ENCODE measurements at regions not wholly inside any gene's neighbourhood (a gene's known extent, or its start where the extent isn't known, plus 50 kb on each side); places are given as distances from the start of the nearest gene placed in this dataset.

GRCh38 chr12:17456486-17456885 is 633.5 kb downstream of the RERGL start (continued):
- TF ChIP-seq, protein P1, sequence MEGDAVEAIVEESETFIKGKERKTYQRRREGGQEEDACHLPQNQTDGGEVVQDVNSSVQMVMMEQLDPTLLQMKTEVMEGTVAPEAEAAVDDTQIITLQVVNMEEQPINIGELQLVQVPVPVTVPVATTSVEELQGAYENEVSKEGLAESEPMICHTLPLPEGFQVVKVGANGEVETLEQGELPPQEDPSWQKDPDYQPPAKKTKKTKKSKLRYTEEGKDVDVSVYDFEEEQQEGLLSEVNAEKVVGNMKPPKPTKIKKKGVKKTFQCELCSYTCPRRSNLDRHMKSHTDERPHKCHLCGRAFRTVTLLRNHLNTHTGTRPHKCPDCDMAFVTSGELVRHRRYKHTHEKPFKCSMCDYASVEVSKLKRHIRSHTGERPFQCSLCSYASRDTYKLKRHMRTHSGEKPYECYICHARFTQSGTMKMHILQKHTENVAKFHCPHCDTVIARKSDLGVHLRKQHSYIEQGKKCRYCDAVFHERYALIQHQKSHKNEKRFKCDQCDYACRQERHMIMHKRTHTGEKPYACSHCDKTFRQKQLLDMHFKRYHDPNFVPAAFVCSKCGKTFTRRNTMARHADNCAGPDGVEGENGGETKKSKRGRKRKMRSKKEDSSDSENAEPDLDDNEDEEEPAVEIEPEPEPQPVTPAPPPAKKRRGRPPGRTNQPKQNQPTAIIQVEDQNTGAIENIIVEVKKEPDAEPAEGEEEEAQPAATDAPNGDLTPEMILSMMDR (IDR thresholded peaks at IDR 0.05): no peak
- TF ChIP-seq, protein P2, sequence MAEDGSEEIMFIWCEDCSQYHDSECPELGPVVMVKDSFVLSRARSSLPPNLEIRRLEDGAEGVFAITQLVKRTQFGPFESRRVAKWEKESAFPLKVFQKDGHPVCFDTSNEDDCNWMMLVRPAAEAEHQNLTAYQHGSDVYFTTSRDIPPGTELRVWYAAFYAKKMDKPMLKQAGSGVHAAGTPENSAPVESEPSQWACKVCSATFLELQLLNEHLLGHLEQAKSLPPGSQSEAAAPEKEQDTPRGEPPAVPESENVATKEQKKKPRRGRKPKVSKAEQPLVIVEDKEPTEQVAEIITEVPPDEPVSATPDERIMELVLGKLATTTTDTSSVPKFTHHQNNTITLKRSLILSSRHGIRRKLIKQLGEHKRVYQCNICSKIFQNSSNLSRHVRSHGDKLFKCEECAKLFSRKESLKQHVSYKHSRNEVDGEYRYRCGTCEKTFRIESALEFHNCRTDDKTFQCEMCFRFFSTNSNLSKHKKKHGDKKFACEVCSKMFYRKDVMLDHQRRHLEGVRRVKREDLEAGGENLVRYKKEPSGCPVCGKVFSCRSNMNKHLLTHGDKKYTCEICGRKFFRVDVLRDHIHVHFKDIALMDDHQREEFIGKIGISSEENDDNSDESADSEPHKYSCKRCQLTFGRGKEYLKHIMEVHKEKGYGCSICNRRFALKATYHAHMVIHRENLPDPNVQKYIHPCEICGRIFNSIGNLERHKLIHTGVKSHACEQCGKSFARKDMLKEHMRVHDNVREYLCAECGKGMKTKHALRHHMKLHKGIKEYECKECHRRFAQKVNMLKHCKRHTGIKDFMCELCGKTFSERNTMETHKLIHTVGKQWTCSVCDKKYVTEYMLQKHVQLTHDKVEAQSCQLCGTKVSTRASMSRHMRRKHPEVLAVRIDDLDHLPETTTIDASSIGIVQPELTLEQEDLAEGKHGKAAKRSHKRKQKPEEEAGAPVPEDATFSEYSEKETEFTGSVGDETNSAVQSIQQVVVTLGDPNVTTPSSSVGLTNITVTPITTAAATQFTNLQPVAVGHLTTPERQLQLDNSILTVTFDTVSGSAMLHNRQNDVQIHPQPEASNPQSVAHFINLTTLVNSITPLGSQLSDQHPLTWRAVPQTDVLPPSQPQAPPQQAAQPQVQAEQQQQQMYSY (CRISPR knock-in tag; IDR thresholded peaks at IDR 0.05): no peak
- TF ChIP-seq ZBTB21 (CRISPR knock-in tag; IDR thresholded peaks at IDR 0.05; ENCODE audit: borderline replicate concordance) (no peak), ATF3 (CRISPR knock-in tag; conservative IDR thresholded peaks at IDR 0.05) (no peak), PRRX2 (CRISPR knock-in tag; IDR thresholded peaks at IDR 0.05) (no peak), ERG (CRISPR knock-in tag; IDR thresholded peaks at IDR 0.05) (no peak), ZNF416 (CRISPR knock-in tag; IDR thresholded peaks at IDR 0.05) (no peak), SP1 (CRISPR knock-in tag; conservative IDR thresholded peaks at IDR 0.05) (no peak), ATF2 (CRISPR knock-in tag; IDR thresholded peaks at IDR 0.05; ENCODE audit: borderline replicate concordance, low read depth) (no peak)
- TF ChIP-seq, protein P3, sequence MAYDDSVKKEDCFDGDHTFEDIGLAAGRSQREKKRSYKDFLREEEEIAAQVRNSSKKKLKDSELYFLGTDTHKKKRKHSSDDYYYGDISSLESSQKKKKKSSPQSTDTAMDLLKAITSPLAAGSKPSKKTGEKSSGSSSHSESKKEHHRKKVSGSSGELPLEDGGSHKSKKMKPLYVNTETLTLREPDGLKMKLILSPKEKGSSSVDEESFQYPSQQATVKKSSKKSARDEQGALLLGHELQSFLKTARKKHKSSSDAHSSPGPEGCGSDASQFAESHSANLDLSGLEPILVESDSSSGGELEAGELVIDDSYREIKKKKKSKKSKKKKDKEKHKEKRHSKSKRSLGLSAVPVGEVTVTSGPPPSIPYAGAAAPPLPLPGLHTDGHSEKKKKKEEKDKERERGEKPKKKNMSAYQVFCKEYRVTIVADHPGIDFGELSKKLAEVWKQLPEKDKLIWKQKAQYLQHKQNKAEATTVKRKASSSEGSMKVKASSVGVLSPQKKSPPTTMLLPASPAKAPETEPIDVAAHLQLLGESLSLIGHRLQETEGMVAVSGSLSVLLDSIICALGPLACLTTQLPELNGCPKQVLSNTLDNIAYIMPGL (CRISPR knock-in tag; IDR thresholded peaks at IDR 0.05): no peak

- POLR2A ChIA-PET: no interaction called here
These were observed 651.9 kb downstream of the RERGL start for GRCh38 chr12:17438141-17438540.

More at GRCh38 chr12:17438141-17438540, 651.9 kb downstream of the RERGL start:
- CTCF ChIA-PET: no interaction called here
- no peak overlapping the region for H3K4me3 Mint-ChIP-seq
- no peak for ATAC-seq
- H3K36me3 Mint-ChIP-seq: peaks cover 9% of the 10 kb centered on the region
- no peak for DNase-seq (ENCODE audit: low spot score)
- H3K27ac Mint-ChIP-seq: no peak overlapping the region
- no peaks in the 10 kb centered on the region; the same call in 1 of the 2 replicates for H3K27me3 Mint-ChIP-seq (ENCODE audit: low read depth)
- no peak for TF ChIP-seq FOXP4 (CRISPR knock-in tag; IDR thresholded peaks at IDR 0.05)
- TF ChIP-seq FOXJ3 (CRISPR knock-in tag; IDR thresholded peaks at IDR 0.05; ENCODE audit: borderline replicate concordance): no peak
- no peaks in the 10 kb centered on the region for H3K4me1 Mint-ChIP-seq
- H3K9me3 Mint-ChIP-seq: peaks cover 44% of the 10 kb centered on the region
